Vagina (tissue), 2 donors: ENCODE measurements at regions not wholly inside any gene's neighbourhood (a gene's known extent, or its start where the extent isn't known, plus 50 kb on each side); places are given as distances from the start of the nearest gene placed in this dataset.

Experiments
- DNase-seq, 2 donors: peaks; one replicate each; pipeline ENCODE4 v3.0.0-alpha.2; 2017; ENCODE audit errors: extremely low spot score in 2 of 2
- H3K27ac ChIP-seq: fragments of 200-600 bp; sonication (generic); one replicate; pipeline ENCODE4 v1.5.1; 2019
- H3K27me3 ChIP-seq: fragments of 200-600 bp; sonication (generic); one replicate; pipeline ENCODE4 v1.5.1; 2019
- H3K36me3 ChIP-seq, 2 donors: fragments of 200-600 bp; sonication (generic); one replicate each; pipeline ENCODE4 v1.5.1; 2017 to 2019
- H3K4me1 ChIP-seq: fragments of 200-600 bp; sonication (generic); one replicate; pipeline ENCODE4 v1.5.1; 2019
- H3K4me3 ChIP-seq, 2 donors: fragments of 200-600 bp; sonication (generic); 1 replicate in 1 of 2; 2 replicates in 1 of 2; pipeline ENCODE4 v1.5.1; 2016 to 2019
- H3K9me3 ChIP-seq: fragments of 200-600 bp; sonication (generic); one replicate; pipeline ENCODE4 v1.5.1; 2019
- CTCF ChIP-seq, 3 experiments: fragments of 450-650 bp in 2 of 3; fragments of 200-600 bp in 1 of 3; sonication (generic) in 1 of 3; IDR thresholded peaks; one replicate each; pipeline ENCODE4 v1.5.1; 2017 to 2019; ENCODE audit warnings: antibody characterized with exemption in 3 of 3, mild to moderate bottlenecking in 2 of 3, moderate library complexity in 2 of 3
- POLR2A ChIP-seq, 2 donors: fragments of 450-650 bp; IDR thresholded peaks; one replicate each; pipeline ENCODE4 v1.6.1; 2017; ENCODE audit warnings: antibody characterized with exemption in 2 of 2, mild to moderate bottlenecking in 2 of 2, moderate library complexity in 2 of 2
- POLR2AphosphoS5 ChIP-seq, 2 donors: sonication (generic); formaldehyde crosslinking; IDR thresholded peaks; one replicate each; pipeline ENCODE4 v1.9.0; 2017; ENCODE audit warnings: antibody characterized with exemption in 2 of 2, mild to moderate bottlenecking in 2 of 2, low read depth in 1 of 2; ENCODE audit not compliant: insufficient read depth in 1 of 2
- intact Hi-C: fragments of 100-400 bp; cut with DNase I; formaldehyde crosslinking; loops from one replicate; pipeline ENCODE4 v1.15.1; 2023

- no peaks in the 10 kb centered on the region for H3K9me3 ChIP-seq
- DNase-seq = no peak
- H3K4me1 ChIP-seq = peaks cover 8% of the 10 kb centered on the region
- no peak overlapping the region for H3K27ac ChIP-seq
- intact Hi-C loops = no loop called here
- TF ChIP-seq POLR2AphosphoS5 (IDR thresholded peaks at IDR 0.05; ENCODE audit: insufficient read depth in 1 of 2, low read depth in 1 of 2) (no peak), CTCF (IDR thresholded peaks at IDR 0.05) (no peak), POLR2A (IDR thresholded peaks at IDR 0.05) (no peak)
- no peaks in the 10 kb centered on the region for H3K36me3 ChIP-seq
- no peak overlapping the region for H3K4me3 ChIP-seq
- no peaks in the 10 kb centered on the region for H3K27me3 ChIP-seq
Measured at GRCh38 chr21:35885942-35886541, 174.3 kb downstream of the SETD4 start.

DNA sequence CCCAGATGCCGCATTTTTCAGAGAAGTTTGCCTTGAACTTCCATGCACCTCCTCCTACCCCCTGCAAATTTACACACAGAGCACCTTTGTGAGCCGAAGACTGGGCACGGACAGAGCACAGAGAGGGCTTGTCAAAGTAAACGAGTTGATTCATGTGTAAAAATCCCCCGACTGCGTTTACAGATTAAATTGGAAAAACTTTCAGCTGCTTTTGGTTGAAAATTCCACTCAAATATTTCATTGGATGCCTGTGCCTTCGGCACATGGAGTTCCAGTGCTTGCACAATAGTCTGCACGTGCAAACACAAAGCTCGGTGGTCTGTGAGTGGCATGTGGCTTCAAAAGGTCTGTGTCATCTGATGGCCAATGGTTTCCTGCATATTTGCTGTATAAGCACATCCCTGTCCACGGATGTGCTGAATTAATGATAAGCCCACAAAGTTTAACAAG is 177.5 kb downstream of the SETD4 start:
- no peak for DNase-seq
- no peak for TF ChIP-seq POLR2AphosphoS5 (IDR thresholded peaks at IDR 0.05; ENCODE audit: insufficient read depth in 1 of 2, low read depth in 1 of 2)
- TF ChIP-seq POLR2A (IDR thresholded peaks at IDR 0.05) = no peak
- TF ChIP-seq CTCF (IDR thresholded peaks at IDR 0.05) = no peak
- H3K9me3 ChIP-seq = no peaks in the 10 kb centered on the region
- no peak overlapping the region for H3K4me3 ChIP-seq
- no peaks in the 10 kb centered on the region for H3K36me3 ChIP-seq
- peaks cover 8% of the 10 kb centered on the region for H3K4me1 ChIP-seq
- H3K27me3 ChIP-seq = no peaks in the 10 kb centered on the region
- intact Hi-C loops = no loop called here
- no peak overlapping the region for H3K27ac ChIP-seq

GRCh38 chr21:35873441-35873840 is 186.9 kb downstream of the SETD4 start:
- Histone ChIP-seq H3K4me1 (peaks cover 5% of the 10 kb centered on the region), H3K36me3 (no peaks in the 10 kb centered on the region), H3K27me3 (no peaks in the 10 kb centered on the region), H3K4me3 (no peak overlapping the region), H3K27ac (no peak overlapping the region), H3K9me3 (no peaks in the 10 kb centered on the region)
- DNase-seq = no peak
- TF ChIP-seq POLR2A (IDR thresholded peaks at IDR 0.05) (no peak), POLR2AphosphoS5 (IDR thresholded peaks at IDR 0.05; ENCODE audit: insufficient read depth in 1 of 2, low read depth in 1 of 2) (no peak), CTCF (IDR thresholded peaks at IDR 0.05) (no peak)
- intact Hi-C loops = no loop called here

DNA sequence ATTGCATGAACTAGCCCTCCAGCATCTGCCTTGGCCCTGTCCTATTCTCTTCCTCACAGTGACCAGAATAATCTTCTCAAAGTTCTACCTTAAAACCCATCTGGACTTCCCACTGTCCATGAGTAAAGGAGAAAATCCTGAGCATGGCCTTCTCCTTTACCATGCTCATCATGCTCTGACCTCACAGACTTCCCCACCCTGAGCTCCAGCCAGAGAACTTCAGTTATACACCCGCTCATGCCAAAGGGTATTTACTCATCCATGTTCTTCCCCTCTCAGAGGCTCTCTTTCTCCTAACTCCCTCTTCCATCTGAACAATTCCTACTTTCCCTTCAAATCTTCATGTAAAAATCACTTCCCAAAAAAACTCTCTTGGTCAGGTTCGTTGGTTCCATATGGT is 188.4 kb downstream of the SETD4 start:
- Histone ChIP-seq H3K36me3 (no peaks in the 10 kb centered on the region), H3K27me3 (no peaks in the 10 kb centered on the region), H3K4me1 (peaks cover 5% of the 10 kb centered on the region), H3K4me3 (no peak overlapping the region), H3K9me3 (no peaks in the 10 kb centered on the region), H3K27ac (no peak overlapping the region)
- intact Hi-C loops = no loop called here
- DNase-seq = no peak
- no peak for TF ChIP-seq CTCF (IDR thresholded peaks at IDR 0.05)
- TF ChIP-seq POLR2A (IDR thresholded peaks at IDR 0.05) = no peak
- TF ChIP-seq POLR2AphosphoS5 (IDR thresholded peaks at IDR 0.05; ENCODE audit: insufficient read depth in 1 of 2, low read depth in 1 of 2) = no peak

DNA sequence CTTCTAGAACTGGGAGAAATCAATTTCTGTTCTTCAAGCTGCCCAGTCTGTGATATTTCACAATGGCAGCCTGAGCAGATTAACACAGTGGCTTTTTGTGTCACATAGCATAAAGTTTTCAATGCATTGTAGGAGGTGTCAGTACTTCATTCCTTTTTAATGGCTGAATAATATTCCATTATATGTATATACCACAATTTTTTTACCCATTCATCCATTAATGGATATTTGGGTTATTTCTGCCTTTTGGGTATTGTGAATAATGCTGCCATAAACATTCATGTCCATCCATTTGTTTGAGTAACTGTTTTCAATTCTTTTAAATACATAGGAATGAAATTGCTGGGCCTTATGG is 191.5 kb downstream of the SETD4 start:
- Histone ChIP-seq H3K27ac (no peak overlapping the region), H3K27me3 (no peaks in the 10 kb centered on the region), H3K9me3 (no peaks in the 10 kb centered on the region), H3K36me3 (no peaks in the 10 kb centered on the region), H3K4me3 (no peak overlapping the region), H3K4me1 (peaks cover under 1% of the 10 kb centered on the region)
- no peak for TF ChIP-seq POLR2AphosphoS5 (IDR thresholded peaks at IDR 0.05; ENCODE audit: insufficient read depth in 1 of 2, low read depth in 1 of 2)
- no peak for DNase-seq
- intact Hi-C loops = no loop called here
